ENCODE measurements at regions not wholly inside any gene's neighbourhood (a gene's known extent, or its start where the extent isn't known, plus 50 kb on each side); places are given as distances from the start of the nearest gene placed in this dataset.

- TF ChIP-seq JUND (IDR thresholded peaks at IDR 0.05): no peak
- no peak for TF ChIP-seq CTCF (IDR thresholded peaks at IDR 0.05)
- TF ChIP-seq REST (IDR thresholded peaks at IDR 0.05; ENCODE audit: low read depth, low read length): no peak
- no peak for TF ChIP-seq MEF2A (IDR thresholded peaks at IDR 0.05; ENCODE audit: borderline replicate concordance, low read depth)
- no peak for TF ChIP-seq RAD21 (IDR thresholded peaks at IDR 0.05; ENCODE audit: low read length)
- TF ChIP-seq YY1 (IDR thresholded peaks at IDR 0.05; ENCODE audit: low read depth): no peak
- TF ChIP-seq SIN3A (IDR thresholded peaks at IDR 0.05; ENCODE audit: borderline replicate concordance, low read depth, low read length): no peak
- no peak for TF ChIP-seq CHD2 (IDR thresholded peaks at IDR 0.05; ENCODE audit: low read length, partially characterized antibody)
- no peak for TF ChIP-seq MAX (IDR thresholded peaks at IDR 0.05; ENCODE audit: low read depth)
- no peak for TF ChIP-seq POLR2AphosphoS5 (IDR thresholded peaks at IDR 0.05; ENCODE audit: low read depth, low read length)
- no peak for TF ChIP-seq EP300 (IDR thresholded peaks at IDR 0.05; ENCODE audit: borderline replicate concordance in 1 of 2, low read depth in 1 of 2, low read length in 1 of 2)
- no peak for TF ChIP-seq TEAD4 (IDR thresholded peaks at IDR 0.05; ENCODE audit: borderline replicate concordance, insufficient read depth)
- TF ChIP-seq RFX5 (IDR thresholded peaks at IDR 0.05; ENCODE audit: low read length): no peak
Observed at GRCh38 chr11:62054081-62054480, 69.7 kb upstream of the INCENP start.

Measured in SK-N-SH (cell line).